ENCODE measurements at regions not wholly inside any gene's neighbourhood (a gene's known extent, or its start where the extent isn't known, plus 50 kb on each side); places are given as distances from the start of the nearest gene placed in this dataset.

- WGBS (ENCODE audit: insufficient coverage, insufficient read length), result no CpG with 5 or more reads among the region's 5 CpGs
- no peaks in the 10 kb centered on the region for H3K36me3 ChIP-seq (ENCODE audit: control insufficient read depth, insufficient read depth, low read length)
- no peaks in the 10 kb centered on the region for H3K4me1 ChIP-seq (ENCODE audit: control insufficient read depth, insufficient read depth, low read length)
- no peak for DNase-seq (ENCODE audit: low read depth, low spot score)
- no peak overlapping the region for H3K4me3 ChIP-seq (ENCODE audit: low read length)
- no peak overlapping the region for H3K27ac ChIP-seq (ENCODE audit: low read length)
- H3K9me3 ChIP-seq (ENCODE audit: control insufficient read depth, insufficient read depth, low read length), result no peaks in the 10 kb centered on the region
- no peaks in the 10 kb centered on the region for H3K27me3 ChIP-seq (ENCODE audit: control insufficient read depth, insufficient read depth, low read length)
Measured at GRCh38 chr6:51261691-51262090, 443.0 kb downstream of the TFAP2B start.

- DNase-seq (ENCODE audit: low read depth, low spot score), result no peak
- no peaks in the 10 kb centered on the region for H3K27me3 ChIP-seq (ENCODE audit: control insufficient read depth, insufficient read depth, low read length)
- no peak overlapping the region for H3K27ac ChIP-seq (ENCODE audit: low read length)
- H3K4me1 ChIP-seq (ENCODE audit: control insufficient read depth, insufficient read depth, low read length), result no peaks in the 10 kb centered on the region
- no peaks in the 10 kb centered on the region for H3K36me3 ChIP-seq (ENCODE audit: control insufficient read depth, insufficient read depth, low read length)
- no peaks in the 10 kb centered on the region for H3K9me3 ChIP-seq (ENCODE audit: control insufficient read depth, insufficient read depth, low read length)
- WGBS (ENCODE audit: insufficient coverage, insufficient read length), result no CpG with 5 or more reads among the region's 4 CpGs
- H3K4me3 ChIP-seq (ENCODE audit: low read length), result no peak overlapping the region
Measured at GRCh38 chr6:51265426-51265825, 446.8 kb downstream of the TFAP2B start.

DNA sequence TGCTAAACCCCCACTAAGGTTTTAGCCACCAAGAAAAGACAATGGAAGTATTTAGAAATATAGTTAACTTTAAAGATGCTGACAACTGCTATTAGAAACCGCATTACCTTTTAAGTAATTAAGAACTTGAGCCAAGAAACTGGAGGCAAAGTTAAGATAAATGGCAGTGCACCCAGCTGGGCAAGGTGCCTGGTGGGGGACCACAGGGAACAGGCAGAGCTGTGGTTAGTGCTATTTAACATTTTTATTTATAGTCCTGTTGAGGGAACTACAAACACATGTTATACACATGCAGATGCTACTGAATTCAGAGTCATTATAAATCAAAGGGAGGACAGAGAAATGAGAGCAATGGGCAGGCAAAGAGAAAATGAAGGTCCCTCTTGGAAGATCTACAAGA, 447.9 kb downstream of the TFAP2B start:
- WGBS (ENCODE audit: insufficient coverage, insufficient read length), result no CpG with 5 or more reads among the region's 1 CpG

GRCh38 chr6:51268666-51269065, 450.0 kb downstream of the TFAP2B start:
- WGBS (ENCODE audit: insufficient coverage, insufficient read length), result no CpG with 5 or more reads among the region's 4 CpGs
- Histone ChIP-seq H3K27ac (ENCODE audit: low read length) (no peak overlapping the region), H3K36me3 (ENCODE audit: control insufficient read depth, insufficient read depth, low read length) (no peaks in the 10 kb centered on the region), H3K27me3 (ENCODE audit: control insufficient read depth, insufficient read depth, low read length) (no peaks in the 10 kb centered on the region), H3K4me3 (ENCODE audit: low read length) (no peak overlapping the region), H3K4me1 (ENCODE audit: control insufficient read depth, insufficient read depth, low read length) (no peaks in the 10 kb centered on the region), H3K9me3 (ENCODE audit: control insufficient read depth, insufficient read depth, low read length) (no peaks in the 10 kb centered on the region)
- no peak for DNase-seq (ENCODE audit: low read depth, low spot score)

More for the DNA sequence above, 447.9 kb downstream of the TFAP2B start:
- DNase-seq (ENCODE audit: low read depth, low spot score), result no peak
- Histone ChIP-seq H3K27me3 (ENCODE audit: control insufficient read depth, insufficient read depth, low read length) (no peaks in the 10 kb centered on the region), H3K4me1 (ENCODE audit: control insufficient read depth, insufficient read depth, low read length) (no peaks in the 10 kb centered on the region), H3K4me3 (ENCODE audit: low read length) (no peak overlapping the region), H3K9me3 (ENCODE audit: control insufficient read depth, insufficient read depth, low read length) (no peaks in the 10 kb centered on the region), H3K27ac (ENCODE audit: low read length) (no peak overlapping the region), H3K36me3 (ENCODE audit: control insufficient read depth, insufficient read depth, low read length) (no peaks in the 10 kb centered on the region)

GRCh38 chr6:51269876-51270275, 451.2 kb downstream of the TFAP2B start:
- Histone ChIP-seq H3K27ac (ENCODE audit: low read length) (no peak overlapping the region), H3K4me3 (ENCODE audit: low read length) (no peak overlapping the region), H3K4me1 (ENCODE audit: control insufficient read depth, insufficient read depth, low read length) (no peaks in the 10 kb centered on the region), H3K27me3 (ENCODE audit: control insufficient read depth, insufficient read depth, low read length) (no peaks in the 10 kb centered on the region), H3K36me3 (ENCODE audit: control insufficient read depth, insufficient read depth, low read length) (no peaks in the 10 kb centered on the region), H3K9me3 (ENCODE audit: control insufficient read depth, insufficient read depth, low read length) (no peaks in the 10 kb centered on the region)
- DNase-seq (ENCODE audit: low read depth, low spot score), result no peak

- Histone ChIP-seq H3K27me3 (ENCODE audit: control insufficient read depth, insufficient read depth, low read length) (no peaks in the 10 kb centered on the region), H3K9me3 (ENCODE audit: control insufficient read depth, insufficient read depth, low read length) (no peaks in the 10 kb centered on the region), H3K4me3 (ENCODE audit: low read length) (no peak overlapping the region), H3K36me3 (ENCODE audit: control insufficient read depth, insufficient read depth, low read length) (no peaks in the 10 kb centered on the region), H3K4me1 (ENCODE audit: control insufficient read depth, insufficient read depth, low read length) (no peaks in the 10 kb centered on the region), H3K27ac (ENCODE audit: low read length) (no peak overlapping the region)
- 100% methylated on average over 1 of the region's 1 CpG for WGBS (ENCODE audit: insufficient coverage, insufficient read length)
- no peak for DNase-seq (ENCODE audit: low read depth, low spot score)
Measured at GRCh38 chr6:51271615-51272014, 452.9 kb downstream of the TFAP2B start.

DNA sequence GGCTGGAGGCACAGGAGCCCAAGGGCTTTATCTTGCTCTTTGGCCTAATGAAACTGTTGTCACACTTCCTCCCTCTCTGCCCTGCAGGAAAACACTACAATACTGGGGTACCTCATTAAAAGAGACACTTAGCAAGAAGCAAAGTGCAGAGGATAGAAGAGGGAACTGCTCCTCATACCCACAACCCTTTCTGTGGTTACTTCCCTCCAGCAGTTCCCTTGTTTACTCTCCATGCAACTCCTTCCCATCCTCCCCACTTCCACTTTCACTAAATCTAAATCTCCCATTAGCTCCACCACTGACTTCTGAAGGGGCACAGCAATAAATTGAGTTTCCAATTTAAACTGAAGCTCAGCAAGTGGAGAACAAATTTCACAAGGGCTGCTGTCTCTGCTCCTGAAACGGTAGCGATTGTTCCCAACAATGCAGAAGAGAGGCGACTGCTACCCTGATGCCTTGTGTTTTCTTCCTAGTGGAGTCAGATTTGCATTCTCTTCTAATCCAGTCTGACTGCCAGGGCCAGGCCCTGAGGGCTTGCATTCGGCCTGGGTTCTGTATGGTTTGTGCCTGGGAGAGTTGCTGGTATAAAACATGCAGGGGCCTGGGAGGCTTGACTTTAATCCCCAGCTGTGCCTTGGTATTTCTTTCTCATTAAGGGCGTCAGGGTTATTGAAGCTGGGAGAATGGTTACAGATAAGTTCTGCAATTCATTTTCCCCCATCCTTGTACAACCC, 454.7 kb downstream of the TFAP2B start:
- H3K27me3 ChIP-seq (ENCODE audit: control insufficient read depth, insufficient read depth, low read length), result no peaks in the 10 kb centered on the region
- H3K27ac ChIP-seq (ENCODE audit: low read length), result no peak overlapping the region
- no peaks in the 10 kb centered on the region for H3K9me3 ChIP-seq (ENCODE audit: control insufficient read depth, insufficient read depth, low read length)
- H3K4me1 ChIP-seq (ENCODE audit: control insufficient read depth, insufficient read depth, low read length), result no peaks in the 10 kb centered on the region
- no CpG with 5 or more reads among the region's 5 CpGs for WGBS (ENCODE audit: insufficient coverage, insufficient read length)
- no peak overlapping the region for H3K4me3 ChIP-seq (ENCODE audit: low read length)
- no peak for DNase-seq (ENCODE audit: low read depth, low spot score)
- no peaks in the 10 kb centered on the region for H3K36me3 ChIP-seq (ENCODE audit: control insufficient read depth, insufficient read depth, low read length)

DNA sequence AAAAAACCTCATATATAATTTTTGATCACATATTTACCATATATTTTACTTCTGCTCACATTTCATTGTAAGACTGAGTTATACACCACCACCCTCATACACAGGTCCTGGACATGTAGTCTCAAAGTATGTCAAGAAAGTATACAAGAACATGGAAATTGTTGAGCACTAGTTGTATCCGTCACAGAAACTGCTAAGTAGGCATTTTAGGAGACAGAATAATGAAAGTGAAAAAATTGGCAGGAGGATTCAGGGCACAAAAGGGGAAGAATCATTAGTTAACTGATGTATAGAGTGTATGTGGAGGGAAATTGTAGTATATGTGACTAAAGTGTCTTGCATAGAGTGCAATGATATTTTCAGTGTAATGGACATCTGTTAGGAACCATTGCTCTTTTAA, 458.8 kb downstream of the TFAP2B start:
- no peak overlapping the region for H3K4me3 ChIP-seq (ENCODE audit: low read length)
- no peaks in the 10 kb centered on the region for H3K27me3 ChIP-seq (ENCODE audit: control insufficient read depth, insufficient read depth, low read length)
- no peak for DNase-seq (ENCODE audit: low read depth, low spot score)
- no peaks in the 10 kb centered on the region for H3K4me1 ChIP-seq (ENCODE audit: control insufficient read depth, insufficient read depth, low read length)
- H3K27ac ChIP-seq (ENCODE audit: low read length), result no peak overlapping the region
- H3K9me3 ChIP-seq (ENCODE audit: control insufficient read depth, insufficient read depth, low read length), result no peaks in the 10 kb centered on the region
- no CpG with 5 or more reads among the region's 1 CpG for WGBS (ENCODE audit: insufficient coverage, insufficient read length)
- no peaks in the 10 kb centered on the region for H3K36me3 ChIP-seq (ENCODE audit: control insufficient read depth, insufficient read depth, low read length)

DNA sequence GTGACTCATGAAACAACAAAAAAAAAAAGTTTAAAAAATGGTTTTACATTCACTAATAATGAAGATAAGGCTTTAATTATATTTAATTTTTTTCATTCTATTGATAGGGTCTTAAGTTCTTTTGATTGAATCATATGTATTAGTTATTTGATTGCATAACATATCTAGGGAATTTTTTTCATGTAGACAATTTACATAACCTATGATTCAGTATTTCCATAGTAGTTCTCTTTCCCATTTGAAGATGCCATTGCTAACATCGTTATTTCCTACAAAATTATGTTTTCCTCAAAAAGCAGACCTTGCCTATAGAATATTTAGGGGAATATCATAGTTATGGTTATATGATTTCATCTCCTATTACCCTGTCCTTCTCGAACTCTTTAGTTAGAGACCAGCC, 463.4 kb downstream of the TFAP2B start:
- no peaks in the 10 kb centered on the region for H3K4me1 ChIP-seq (ENCODE audit: control insufficient read depth, insufficient read depth, low read length)
- no peak for DNase-seq (ENCODE audit: low read depth, low spot score)
- H3K4me3 ChIP-seq (ENCODE audit: low read length), result no peak overlapping the region
- WGBS (ENCODE audit: insufficient coverage, insufficient read length), result no CpG with 5 or more reads among the region's 2 CpGs
- H3K27ac ChIP-seq (ENCODE audit: low read length), result no peak overlapping the region
- H3K9me3 ChIP-seq (ENCODE audit: control insufficient read depth, insufficient read depth, low read length), result no peaks in the 10 kb centered on the region
- no peaks in the 10 kb centered on the region for H3K27me3 ChIP-seq (ENCODE audit: control insufficient read depth, insufficient read depth, low read length)
- no peaks in the 10 kb centered on the region for H3K36me3 ChIP-seq (ENCODE audit: control insufficient read depth, insufficient read depth, low read length)

- Histone ChIP-seq H3K36me3 (ENCODE audit: control insufficient read depth, insufficient read depth, low read length) (no peaks in the 10 kb centered on the region), H3K9me3 (ENCODE audit: control insufficient read depth, insufficient read depth, low read length) (no peaks in the 10 kb centered on the region), H3K27me3 (ENCODE audit: control insufficient read depth, insufficient read depth, low read length) (no peaks in the 10 kb centered on the region), H3K4me1 (ENCODE audit: control insufficient read depth, insufficient read depth, low read length) (no peaks in the 10 kb centered on the region), H3K27ac (ENCODE audit: low read length) (no peak overlapping the region), H3K4me3 (ENCODE audit: low read length) (no peak overlapping the region)
- no CpG with 5 or more reads among the region's 6 CpGs for WGBS (ENCODE audit: insufficient coverage, insufficient read length)
- no peak for DNase-seq (ENCODE audit: low read depth, low spot score)
Measured at GRCh38 chr6:51283723-51284355, 465.2 kb downstream of the TFAP2B start.

- H3K27me3 ChIP-seq (ENCODE audit: control insufficient read depth, insufficient read depth, low read length), result no peaks in the 10 kb centered on the region
- H3K9me3 ChIP-seq (ENCODE audit: control insufficient read depth, insufficient read depth, low read length), result no peaks in the 10 kb centered on the region
- H3K4me3 ChIP-seq (ENCODE audit: low read length), result no peak overlapping the region
- H3K27ac ChIP-seq (ENCODE audit: low read length), result no peak overlapping the region
- no peaks in the 10 kb centered on the region for H3K4me1 ChIP-seq (ENCODE audit: control insufficient read depth, insufficient read depth, low read length)
- no peaks in the 10 kb centered on the region for H3K36me3 ChIP-seq (ENCODE audit: control insufficient read depth, insufficient read depth, low read length)
- no peak for DNase-seq (ENCODE audit: low read depth, low spot score)
Measured at GRCh38 chr6:51285876-51286275, 467.2 kb downstream of the TFAP2B start.

Data from iPS DF 6.9 (cell line).